Uterus (tissue), 3 donors: ENCODE measurements at regions not wholly inside any gene's neighbourhood (a gene's known extent, or its start where the extent isn't known, plus 50 kb on each side); places are given as distances from the start of the nearest gene placed in this dataset.

ENCODE experiments used
- DNase-seq, 2 donors: peaks; one replicate each; pipeline ENCODE4 v3.0.0-alpha.2; 2019 to 2020
- H3K27ac ChIP-seq, 2 donors: fragments of 200-600 bp; sonication (generic); 1 replicate in 1 of 2; 2 replicates in 1 of 2; pipeline ENCODE4 v1.5.1; 2016 to 2018
- H3K27me3 ChIP-seq, 2 donors: fragments of 200-600 bp; sonication (generic); one replicate each; pipeline ENCODE4 v1.5.1; 2018 to 2019; ENCODE audit warnings: control low read depth in 1 of 2
- H3K36me3 ChIP-seq, 2 donors: fragments of 200-600 bp; sonication (generic); one replicate each; pipeline ENCODE4 v1.5.1; 2019; ENCODE audit warnings: control low read depth in 1 of 2
- H3K4me1 ChIP-seq, 2 donors: fragments of 200-600 bp; sonication (generic); one replicate each; pipeline ENCODE4 v1.5.1; 2018 to 2019; ENCODE audit warnings: control low read depth in 1 of 2
- H3K4me3 ChIP-seq, 2 donors: fragments of 200-600 bp; sonication (generic); 1 replicate in 1 of 2; 2 replicates in 1 of 2; pipeline ENCODE4 v1.5.1; 2018 to 2019; ENCODE audit warnings: mild to moderate bottlenecking in 1 of 2
- H3K9me3 ChIP-seq, 2 donors: fragments of 200-600 bp; sonication (generic); one replicate each; pipeline ENCODE4 v1.5.1; 2019; ENCODE audit warnings: control low read depth in 1 of 2
- POLR2A ChIP-seq, 2 donors: fragments of 450-650 bp; IDR thresholded peaks; one replicate each; pipeline ENCODE4 v1.6.1; 2016; ENCODE audit warnings: antibody characterized with exemption in 2 of 2, mild to moderate bottlenecking in 1 of 2, moderate library complexity in 1 of 2
- intact Hi-C: fragments of 100-400 bp; cut with DNase I; formaldehyde crosslinking; loops from one replicate; pipeline ENCODE4 v1.15.1; 2023; ENCODE audit warnings: low total_unique reads
- TF ChIP-seq, protein P1 (sequence below), 4 experiments: fragments of 200-600 bp in 2 of 4; fragments of 450-650 bp in 2 of 4; sonication (generic) in 2 of 4; IDR thresholded peaks; one replicate each; pipeline ENCODE4 v1.5.1; 2016 to 2019; ENCODE audit warnings: antibody characterized with exemption in 4 of 4, mild to moderate bottlenecking in 2 of 4, moderate library complexity in 1 of 4
- donor health status: DM: yes; HTN: yes; CAD: no.

DNA sequence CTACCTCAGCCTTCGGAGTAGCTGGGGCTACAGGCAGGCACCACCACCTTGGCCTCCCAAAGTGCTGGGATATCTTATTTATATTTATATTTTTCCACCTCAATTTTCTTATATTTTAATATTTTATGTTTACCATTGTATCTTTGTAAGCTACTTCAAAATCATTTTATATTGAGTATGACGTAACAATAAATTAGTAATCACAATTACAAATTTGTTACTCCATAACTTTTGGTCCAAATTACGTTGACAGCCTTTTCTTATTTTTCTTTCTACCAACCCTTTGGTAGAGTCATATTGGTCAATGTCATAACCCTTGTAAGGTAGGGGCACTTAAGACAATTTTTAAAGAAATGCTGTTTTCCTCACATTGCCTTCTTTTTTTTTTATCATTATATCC is 104.0 kb upstream of the H2AZ1 start:
- TF ChIP-seq POLR2A (IDR thresholded peaks at IDR 0.05), result no peak
- TF ChIP-seq, protein P1, sequence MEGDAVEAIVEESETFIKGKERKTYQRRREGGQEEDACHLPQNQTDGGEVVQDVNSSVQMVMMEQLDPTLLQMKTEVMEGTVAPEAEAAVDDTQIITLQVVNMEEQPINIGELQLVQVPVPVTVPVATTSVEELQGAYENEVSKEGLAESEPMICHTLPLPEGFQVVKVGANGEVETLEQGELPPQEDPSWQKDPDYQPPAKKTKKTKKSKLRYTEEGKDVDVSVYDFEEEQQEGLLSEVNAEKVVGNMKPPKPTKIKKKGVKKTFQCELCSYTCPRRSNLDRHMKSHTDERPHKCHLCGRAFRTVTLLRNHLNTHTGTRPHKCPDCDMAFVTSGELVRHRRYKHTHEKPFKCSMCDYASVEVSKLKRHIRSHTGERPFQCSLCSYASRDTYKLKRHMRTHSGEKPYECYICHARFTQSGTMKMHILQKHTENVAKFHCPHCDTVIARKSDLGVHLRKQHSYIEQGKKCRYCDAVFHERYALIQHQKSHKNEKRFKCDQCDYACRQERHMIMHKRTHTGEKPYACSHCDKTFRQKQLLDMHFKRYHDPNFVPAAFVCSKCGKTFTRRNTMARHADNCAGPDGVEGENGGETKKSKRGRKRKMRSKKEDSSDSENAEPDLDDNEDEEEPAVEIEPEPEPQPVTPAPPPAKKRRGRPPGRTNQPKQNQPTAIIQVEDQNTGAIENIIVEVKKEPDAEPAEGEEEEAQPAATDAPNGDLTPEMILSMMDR (IDR thresholded peaks at IDR 0.05), result no peak
- Histone ChIP-seq H3K36me3 (no peaks in the 10 kb centered on the region), H3K4me3 (no peak overlapping the region), H3K9me3 (no peaks in the 10 kb centered on the region), H3K4me1 (no peaks in the 10 kb centered on the region), H3K27ac (no peak overlapping the region), H3K27me3 (no peaks in the 10 kb centered on the region)
- no peak for DNase-seq
- intact Hi-C loops, result no loop called here

DNA sequence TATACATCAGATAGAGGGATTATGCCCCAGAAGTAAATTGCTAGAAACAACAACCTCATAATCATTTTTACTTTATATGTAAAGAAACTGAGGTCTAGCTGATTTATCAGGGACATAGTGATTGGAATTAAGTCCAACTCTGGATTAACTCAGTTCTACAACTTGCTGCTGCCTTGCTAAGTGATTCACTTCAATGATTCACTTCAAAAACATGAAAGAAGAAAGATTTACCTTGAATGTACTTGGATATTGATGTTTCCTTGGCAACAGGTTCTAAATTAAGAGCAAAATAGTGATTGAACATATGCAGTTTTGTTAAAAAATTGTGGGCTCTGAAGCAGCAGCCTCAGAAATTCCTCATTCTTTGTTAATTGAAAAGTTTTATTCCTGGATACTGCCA is 99.8 kb upstream of the H2AZ1 start:
- H3K9me3 ChIP-seq, result no peaks in the 10 kb centered on the region
- no peak overlapping the region for H3K4me3 ChIP-seq
- TF ChIP-seq, protein P1 (IDR thresholded peaks at IDR 0.05), result no peak
- TF ChIP-seq POLR2A (IDR thresholded peaks at IDR 0.05), result no peak
- no peak overlapping the region for H3K27ac ChIP-seq
- no peaks in the 10 kb centered on the region for H3K27me3 ChIP-seq
- no peaks in the 10 kb centered on the region for H3K4me1 ChIP-seq
- no peak for DNase-seq
- intact Hi-C loops, result no loop called here
- H3K36me3 ChIP-seq, result no peaks in the 10 kb centered on the region

DNA sequence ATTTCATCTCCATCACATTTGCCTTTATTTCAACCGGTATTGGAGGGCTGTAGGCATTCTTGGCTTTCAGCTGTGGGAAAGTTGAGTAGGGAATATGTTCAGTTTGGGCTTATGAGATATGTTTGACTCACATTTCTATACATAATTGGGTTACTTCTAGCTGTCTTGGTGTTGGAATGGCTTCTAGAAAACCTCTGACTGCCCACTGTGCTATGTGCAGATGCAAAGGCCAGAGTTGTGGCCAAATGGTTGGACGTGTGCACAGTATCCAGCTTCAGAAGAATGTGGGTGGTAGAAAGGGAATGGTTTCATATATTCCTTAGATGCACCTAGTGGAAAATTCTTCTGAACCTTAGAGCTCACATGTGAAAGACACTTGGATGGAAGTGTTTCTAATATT is 92.6 kb upstream of the H2AZ1 start:
- H3K36me3 ChIP-seq, result no peaks in the 10 kb centered on the region
- intact Hi-C loops, result no loop called here
- H3K27me3 ChIP-seq, result no peaks in the 10 kb centered on the region
- no peaks in the 10 kb centered on the region for H3K4me1 ChIP-seq
- no peak for DNase-seq
- TF ChIP-seq, protein P1 (IDR thresholded peaks at IDR 0.05), result no peak
- no peak for TF ChIP-seq POLR2A (IDR thresholded peaks at IDR 0.05)
- H3K9me3 ChIP-seq, result no peaks in the 10 kb centered on the region
- no peak overlapping the region for H3K27ac ChIP-seq
- H3K4me3 ChIP-seq, result no peak overlapping the region

DNA sequence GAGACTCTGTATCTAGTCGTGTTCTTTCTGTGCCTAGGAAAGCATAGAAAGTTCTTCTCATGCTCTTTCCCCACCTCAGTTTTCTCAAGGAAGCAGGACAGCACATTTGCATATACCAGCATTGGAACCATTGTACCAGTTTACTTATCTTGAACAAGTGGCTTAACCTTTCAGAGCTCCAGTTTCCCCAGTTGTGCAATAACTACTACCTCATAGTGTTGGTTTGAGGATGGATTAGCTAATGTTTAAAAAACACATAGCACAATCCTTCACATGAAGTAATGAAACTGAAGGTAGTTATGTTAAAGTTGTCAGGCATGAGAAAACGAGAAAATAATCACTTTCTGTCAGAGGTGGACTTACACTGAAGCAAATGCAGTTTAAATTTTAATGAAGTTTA is 92.2 kb upstream of the H2AZ1 start:
- Histone ChIP-seq H3K27ac (no peak overlapping the region), H3K4me3 (no peak overlapping the region), H3K4me1 (no peaks in the 10 kb centered on the region), H3K27me3 (no peaks in the 10 kb centered on the region), H3K36me3 (no peaks in the 10 kb centered on the region), H3K9me3 (no peaks in the 10 kb centered on the region)
- TF ChIP-seq POLR2A (IDR thresholded peaks at IDR 0.05), result no peak
- TF ChIP-seq, protein P1 (IDR thresholded peaks at IDR 0.05), result no peak
- no peak for DNase-seq
- intact Hi-C loops, result no loop called here

DNA sequence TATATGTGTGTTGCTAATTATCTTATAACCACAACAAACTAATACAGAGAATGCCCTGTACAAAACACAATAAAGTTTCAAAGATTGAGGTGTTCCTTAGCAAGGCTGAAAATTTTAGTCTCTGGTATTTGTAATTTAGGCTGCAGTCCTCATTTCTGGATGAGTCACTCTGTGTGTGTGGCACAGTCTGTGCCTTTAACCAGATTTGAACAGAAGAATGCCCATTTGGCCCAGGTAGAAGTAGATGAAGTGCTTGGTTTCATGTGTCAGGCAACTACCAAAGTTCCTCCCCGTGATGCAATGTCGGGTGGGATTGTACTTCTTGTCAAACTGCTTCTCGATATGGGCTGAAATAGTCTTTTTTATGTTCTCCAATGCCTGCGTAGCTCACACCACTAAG is 91.6 kb upstream of the H2AZ1 start:
- Histone ChIP-seq H3K27ac (no peak overlapping the region), H3K9me3 (no peaks in the 10 kb centered on the region), H3K4me3 (no peak overlapping the region), H3K36me3 (no peaks in the 10 kb centered on the region), H3K27me3 (no peaks in the 10 kb centered on the region), H3K4me1 (no peaks in the 10 kb centered on the region)
- intact Hi-C loops, result no loop called here
- no peak for DNase-seq
- TF ChIP-seq, protein P1 (IDR thresholded peaks at IDR 0.05), result no peak
- TF ChIP-seq POLR2A (IDR thresholded peaks at IDR 0.05), result no peak
